ENCODE measurements at regions not wholly inside any gene's neighbourhood (a gene's known extent, or its start where the extent isn't known, plus 50 kb on each side); places are given as distances from the start of the nearest gene placed in this dataset.

GRCh38 chr3:153960458-153961074 lies 160.6 kb upstream of the ARHGEF26 start:
- 61% methylated on average over 3 of the region's 3 CpGs for WGBS
- Histone ChIP-seq H3K36me3 (ENCODE audit: insufficient read depth) (no peaks in the 10 kb centered on the region), H3K4me3 (ENCODE audit: low read depth, low read length) (no peak overlapping the region), H3K27ac (ENCODE audit: low read depth) (no peak overlapping the region), H3K4me1 (ENCODE audit: insufficient read depth) (no peaks in the 10 kb centered on the region)
- no peak for DNase-seq (ENCODE audit: extremely low spot score)

GRCh38 chr3:153961494-153961893 lies 159.7 kb upstream of the ARHGEF26 start:
- H3K27ac ChIP-seq (ENCODE audit: low read depth), result no peak overlapping the region
- no peak overlapping the region for H3K4me3 ChIP-seq (ENCODE audit: low read depth, low read length)
- WGBS, result 61% methylated on average over 3 of the region's 3 CpGs
- no peaks in the 10 kb centered on the region for H3K4me1 ChIP-seq (ENCODE audit: insufficient read depth)
- no peak for DNase-seq (ENCODE audit: extremely low spot score)
- H3K36me3 ChIP-seq (ENCODE audit: insufficient read depth), result no peaks in the 10 kb centered on the region

GRCh38 chr3:153963012-153963411 lies 158.2 kb upstream of the ARHGEF26 start:
- Histone ChIP-seq H3K36me3 (ENCODE audit: insufficient read depth) (no peaks in the 10 kb centered on the region), H3K4me1 (ENCODE audit: insufficient read depth) (no peaks in the 10 kb centered on the region), H3K4me3 (ENCODE audit: low read depth, low read length) (no peak overlapping the region), H3K27ac (ENCODE audit: low read depth) (no peak overlapping the region)
- 33% methylated on average over 2 of the region's 2 CpGs for WGBS
- no peak for DNase-seq (ENCODE audit: extremely low spot score)

GRCh38 chr3:153967260-153967659 lies 153.9 kb upstream of the ARHGEF26 start:
- WGBS, result 93% methylated on average over 2 of the region's 2 CpGs
- no peaks in the 10 kb centered on the region for H3K4me1 ChIP-seq (ENCODE audit: insufficient read depth)
- H3K27ac ChIP-seq (ENCODE audit: low read depth), result no peak overlapping the region
- H3K36me3 ChIP-seq (ENCODE audit: insufficient read depth), result no peaks in the 10 kb centered on the region
- no peak overlapping the region for H3K4me3 ChIP-seq (ENCODE audit: low read depth, low read length)
- no peak for DNase-seq (ENCODE audit: extremely low spot score)

- H3K27ac ChIP-seq (ENCODE audit: low read depth), result no peak overlapping the region
- no peak overlapping the region for H3K4me3 ChIP-seq (ENCODE audit: low read depth, low read length)
- no peak for DNase-seq (ENCODE audit: extremely low spot score)
- no peaks in the 10 kb centered on the region for H3K36me3 ChIP-seq (ENCODE audit: insufficient read depth)
- H3K4me1 ChIP-seq (ENCODE audit: insufficient read depth), result no peaks in the 10 kb centered on the region
Observed at GRCh38 chr3:153970047-153970446, 151.1 kb upstream of the ARHGEF26 start.

GRCh38 chr3:153970741-153971347 lies 150.3 kb upstream of the ARHGEF26 start:
- Histone ChIP-seq H3K36me3 (ENCODE audit: insufficient read depth) (no peaks in the 10 kb centered on the region), H3K4me3 (ENCODE audit: low read depth, low read length) (no peak overlapping the region), H3K27ac (ENCODE audit: low read depth) (no peak overlapping the region), H3K4me1 (ENCODE audit: insufficient read depth) (no peaks in the 10 kb centered on the region)
- 2% methylated on average over 1 of the region's 1 CpG for WGBS
- no peak for DNase-seq (ENCODE audit: extremely low spot score)

GRCh38 chr3:153972862-153973261 lies 148.3 kb upstream of the ARHGEF26 start:
- no peaks in the 10 kb centered on the region for H3K4me1 ChIP-seq (ENCODE audit: insufficient read depth)
- no peaks in the 10 kb centered on the region for H3K36me3 ChIP-seq (ENCODE audit: insufficient read depth)
- no peak for DNase-seq (ENCODE audit: extremely low spot score)
- no peak overlapping the region for H3K27ac ChIP-seq (ENCODE audit: low read depth)
- whole genome bisulfite sequencing, result 92% methylated on average over 1 of the region's 1 CpG
- H3K4me3 ChIP-seq (ENCODE audit: low read depth, low read length), result no peak overlapping the region

- Histone ChIP-seq H3K4me3 (ENCODE audit: low read depth, low read length) (no peak overlapping the region), H3K36me3 (ENCODE audit: insufficient read depth) (no peaks in the 10 kb centered on the region), H3K4me1 (ENCODE audit: insufficient read depth) (no peaks in the 10 kb centered on the region), H3K27ac (ENCODE audit: low read depth) (no peak overlapping the region)
- no peak for DNase-seq (ENCODE audit: extremely low spot score)
- 45% methylated on average over 3 of the region's 3 CpGs for WGBS
Observed at GRCh38 chr3:153973722-153974265, 147.4 kb upstream of the ARHGEF26 start.

GRCh38 chr3:153974614-153975013 lies 146.6 kb upstream of the ARHGEF26 start:
- Histone ChIP-seq H3K4me3 (ENCODE audit: low read depth, low read length) (no peak overlapping the region), H3K27ac (ENCODE audit: low read depth) (no peak overlapping the region), H3K4me1 (ENCODE audit: insufficient read depth) (no peaks in the 10 kb centered on the region), H3K36me3 (ENCODE audit: insufficient read depth) (no peaks in the 10 kb centered on the region)
- DNase-seq (ENCODE audit: extremely low spot score), result no peak

- Histone ChIP-seq H3K4me1 (ENCODE audit: insufficient read depth) (no peaks in the 10 kb centered on the region), H3K36me3 (ENCODE audit: insufficient read depth) (no peaks in the 10 kb centered on the region), H3K27ac (ENCODE audit: low read depth) (no peak overlapping the region), H3K4me3 (ENCODE audit: low read depth, low read length) (no peak overlapping the region)
- 19% methylated on average over 2 of the region's 2 CpGs for WGBS
- DNase-seq (ENCODE audit: extremely low spot score), result peak; percentile 67
Observed at GRCh38 chr3:153976891-153977554, 144.2 kb upstream of the ARHGEF26 start.

GRCh38 chr3:153978006-153978405 lies 143.2 kb upstream of the ARHGEF26 start:
- no peaks in the 10 kb centered on the region for H3K36me3 ChIP-seq (ENCODE audit: insufficient read depth)
- H3K4me1 ChIP-seq (ENCODE audit: insufficient read depth), result no peaks in the 10 kb centered on the region
- DNase-seq (ENCODE audit: extremely low spot score), result no peak
- H3K4me3 ChIP-seq (ENCODE audit: low read depth, low read length), result no peak overlapping the region
- no peak overlapping the region for H3K27ac ChIP-seq (ENCODE audit: low read depth)
- WGBS, result 73% methylated on average over 1 of the region's 1 CpG

- 85% methylated on average over 6 of the region's 6 CpGs for WGBS
- H3K4me1 ChIP-seq (ENCODE audit: insufficient read depth), result no peaks in the 10 kb centered on the region
- H3K36me3 ChIP-seq (ENCODE audit: insufficient read depth), result no peaks in the 10 kb centered on the region
- no peak overlapping the region for H3K4me3 ChIP-seq (ENCODE audit: low read depth, low read length)
- H3K27ac ChIP-seq (ENCODE audit: low read depth), result no peak overlapping the region
- no peak for DNase-seq (ENCODE audit: extremely low spot score)
Observed at GRCh38 chr3:153979418-153980251, 141.6 kb upstream of the ARHGEF26 start.

- Histone ChIP-seq H3K4me3 (ENCODE audit: low read depth, low read length) (no peak overlapping the region), H3K27ac (ENCODE audit: low read depth) (no peak overlapping the region), H3K36me3 (ENCODE audit: insufficient read depth) (no peaks in the 10 kb centered on the region), H3K4me1 (ENCODE audit: insufficient read depth) (no peaks in the 10 kb centered on the region)
- DNase-seq (ENCODE audit: extremely low spot score), result no peak
- 94% methylated on average over 4 of the region's 4 CpGs for whole genome bisulfite sequencing
Observed at GRCh38 chr3:153980252-153980590, 141.0 kb upstream of the ARHGEF26 start.

Data from urinary bladder (tissue), 3 donors.